Lung (tissue), 11 donors: ENCODE measurements at regions not wholly inside any gene's neighbourhood (a gene's known extent, or its start where the extent isn't known, plus 50 kb on each side); places are given as distances from the start of the nearest gene placed in this dataset.
A peak's percentile ranks its signal among the peaks of the same experiment; 100 is the strongest.
"Not testable (repeated sequence)": the region's sequence is repeated elsewhere in the genome, so short reads cannot be mapped to it uniquely, and the experiment has no call there.

Experiments used
- ATAC-seq: fragments of 200-7000 bp; cut with Tn5 transposase; one replicate; pipeline ENCODE4 v1.9.1; 2020; ENCODE audit warnings: moderate number of reproducible peaks; ENCODE audit not compliant: insufficient read depth, low FRiP score
- DNase-seq, 3 donors: peaks; one replicate each; pipeline ENCODE4 v3.0.0-alpha.2; 2013 to 2017
- H3K27ac ChIP-seq, 2 donors: one replicate each; pipeline ENCODE4 v1.5.1; 2013; ENCODE audit warnings: mild to moderate bottlenecking in 2 of 2, moderate library complexity in 2 of 2, control low read depth in 1 of 2, inconsistent platforms in 1 of 2, low read depth in 1 of 2, low read length in 1 of 2
- H3K27me3 ChIP-seq, 3 donors: one replicate each; pipeline ENCODE4 v1.5.1; 2013; ENCODE audit warnings: low read length in 2 of 3; ENCODE audit not compliant: control insufficient read depth in 3 of 3, insufficient read depth in 3 of 3
- H3K36me3 ChIP-seq, 4 donors: one replicate each; pipeline ENCODE4 v1.5.1; 2013; ENCODE audit warnings: low read length in 4 of 4, mild to moderate bottlenecking in 1 of 4, moderate library complexity in 1 of 4; ENCODE audit not compliant: control insufficient read depth in 4 of 4, insufficient read depth in 4 of 4
- H3K4me1 ChIP-seq, 5 donors: one replicate each; pipeline ENCODE4 v1.5.1; 2013; ENCODE audit warnings: low read length in 5 of 5, mild to moderate bottlenecking in 2 of 5, moderate library complexity in 1 of 5; ENCODE audit not compliant: control insufficient read depth in 5 of 5, insufficient read depth in 5 of 5
- H3K4me3 ChIP-seq: one replicate; pipeline ENCODE4 v1.5.1; 2013; ENCODE audit warnings: mild to moderate bottlenecking, control low read depth, moderate library complexity
- H3K9ac ChIP-seq, 2 donors: one replicate each; pipeline ENCODE4 v1.5.1; 2013; ENCODE audit warnings: low read length in 2 of 2, control low read depth in 1 of 2; ENCODE audit not compliant: insufficient read depth in 1 of 2
- H3K9me3 ChIP-seq, 4 donors: one replicate each; pipeline ENCODE4 v1.5.1; 2013; ENCODE audit warnings: low read length in 3 of 4, mild to moderate bottlenecking in 1 of 4, moderate library complexity in 1 of 4; ENCODE audit not compliant: control insufficient read depth in 4 of 4, insufficient read depth in 3 of 4
- CTCF ChIP-seq: IDR thresholded peaks from 2 replicates; pipeline ENCODE4 v1.5.1; 2012; ENCODE audit warnings: mild to moderate bottlenecking; ENCODE audit errors: control extremely low read depth, extremely low read depth
- WGBS, 2 donors: extraction: QIAGEN DNeasy Blood & Tissue Kit; methylation state at CpG; one replicate each; pipeline ENCODE4 v1.1.7; 2013; 5-methylcytosine and 5-hydroxymethylcytosine counted together
- donor health status: control.
- donor health status: control.
- donor health status: Bipolar disorder and iron deficiency.
- donor health status: healthy.
- donor health status: DM: yes; HTN: yes; CAD: no.

GRCh38 chr12:20006871-20007730, 361.2 kb upstream of the PDE3A start:
- peaks cover 0 to 9% (median 0%) of the 10 kb centered on the region in 5 donors for H3K4me1 ChIP-seq
- no peaks in the 10 kb centered on the region for H3K27me3 ChIP-seq
- DNase-seq (no peak), ATAC-seq (no peak)
- no peak overlapping the region for H3K9ac ChIP-seq
- H3K27ac ChIP-seq: no peak overlapping the region
- TF ChIP-seq CTCF: no peak
- 77 to 83% methylated on average over 8 of the region's 8 CpGs for WGBS, 2 donors
- no peaks in the 10 kb centered on the region for H3K36me3 ChIP-seq
- H3K9me3 ChIP-seq: no peaks in the 10 kb centered on the region
- H3K4me3 ChIP-seq: no peak overlapping the region

- not testable (repeated sequence) for H3K27ac ChIP-seq, H3K36me3 ChIP-seq, H3K27me3 ChIP-seq, DNase-seq, H3K4me3 ChIP-seq, ATAC-seq, H3K9me3 ChIP-seq, H3K9ac ChIP-seq, H3K4me1 ChIP-seq
- 96 to 98% methylated on average over 8 of the region's 8 CpGs for WGBS, 2 donors
These were observed 358.4 kb upstream of the PDE3A start for GRCh38 chr12:20009965-20010364.

GRCh38 chr12:20011200-20011599, 357.1 kb upstream of the PDE3A start:
- Histone ChIP-seq H3K27me3 (no peaks in the 10 kb centered on the region), H3K4me1 (peaks cover 0 to 9% (median 0%) of the 10 kb centered on the region in 5 donors), H3K9me3 (no peaks in the 10 kb centered on the region), H3K27ac (no peak overlapping the region), H3K4me3 (no peak overlapping the region), H3K36me3 (no peaks in the 10 kb centered on the region), H3K9ac (no peak overlapping the region)
- no peak for TF ChIP-seq CTCF
- DNase-seq (peak in 2 of 3 donors; percentile 30 to 61), ATAC-seq (no peak)
- 31 to 40% methylated on average over 2 of the region's 2 CpGs for WGBS, 2 donors

GRCh38 chr12:20017802-20018201, 350.5 kb upstream of the PDE3A start:
- Histone ChIP-seq H3K4me3 (no peak overlapping the region), H3K36me3 (no peaks in the 10 kb centered on the region), H3K9me3 (no peaks in the 10 kb centered on the region), H3K27me3 (no peaks in the 10 kb centered on the region), H3K4me1 (no peaks in the 10 kb centered on the region), H3K9ac (no peak overlapping the region), H3K27ac (no peak overlapping the region)
- ATAC-seq (no peak), DNase-seq (no peak)
- TF ChIP-seq CTCF: no peak
